ENCODE measurements at regions not wholly inside any gene's neighbourhood (a gene's known extent, or its start where the extent isn't known, plus 50 kb on each side); places are given as distances from the start of the nearest gene placed in this dataset.

GRCh38 chr19:20349206-20349605 lies 182.2 kb downstream of the ZNF486 start:
- no peak for DNase-seq
- no peak for TF ChIP-seq CTCF (IDR thresholded peaks at IDR 0.05)
- no peaks in the 10 kb centered on the region for H3K36me3 ChIP-seq
- no peaks in the 10 kb centered on the region for H3K9me3 ChIP-seq
- no peak for ATAC-seq
- no peak overlapping the region for H3K4me3 ChIP-seq
- H3K27me3 ChIP-seq (ENCODE audit: low read depth) = no peaks in the 10 kb centered on the region
- intact Hi-C loops (cut with DNase I) = no loop called here
- H3K4me1 ChIP-seq = no peaks in the 10 kb centered on the region
- H3K27ac ChIP-seq = no peak overlapping the region

GRCh38 chr19:20339444-20339843 lies 172.4 kb downstream of the ZNF486 start:
- no peaks in the 10 kb centered on the region for H3K36me3 ChIP-seq
- H3K27ac ChIP-seq = no peak overlapping the region
- no peaks in the 10 kb centered on the region for H3K27me3 ChIP-seq (ENCODE audit: low read depth)
- H3K9me3 ChIP-seq = no peaks in the 10 kb centered on the region
- intact Hi-C loops (cut with DNase I) = no loop called here
- H3K4me3 ChIP-seq = no peak overlapping the region
- H3K4me1 ChIP-seq = no peaks in the 10 kb centered on the region
- no peak for TF ChIP-seq CTCF (IDR thresholded peaks at IDR 0.05)
- ATAC-seq (no peak), DNase-seq (no peak)

DNA sequence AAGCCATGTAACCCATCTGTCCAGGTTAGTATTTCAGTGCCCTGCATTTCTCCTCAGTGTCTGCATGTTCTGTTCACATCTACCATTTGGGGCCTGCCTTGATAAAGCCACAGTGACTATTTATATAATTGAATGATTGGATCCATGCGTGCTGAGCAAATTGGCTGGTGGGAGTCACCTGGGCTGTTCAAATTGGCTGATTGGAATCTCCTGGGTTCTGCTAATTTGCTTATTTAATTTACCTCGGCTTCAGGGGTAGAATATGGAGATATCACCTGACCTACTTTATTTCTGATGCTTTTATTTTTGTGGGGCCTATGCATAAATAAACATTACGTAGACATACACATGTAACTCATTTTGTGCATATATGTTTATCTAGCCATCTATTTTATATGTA lies 167.7 kb downstream of the ZNF486 start:
- Histone ChIP-seq H3K27me3 (ENCODE audit: low read depth) (no peaks in the 10 kb centered on the region), H3K4me3 (no peak overlapping the region), H3K9me3 (no peaks in the 10 kb centered on the region), H3K4me1 (no peaks in the 10 kb centered on the region), H3K27ac (no peak overlapping the region), H3K36me3 (no peaks in the 10 kb centered on the region)
- no peak for ATAC-seq
- intact Hi-C loops (cut with DNase I) = no loop called here
- DNase-seq = no peak
- TF ChIP-seq CTCF (IDR thresholded peaks at IDR 0.05) = no peak

- intact Hi-C loops (cut with DNase I) = no loop called here
These were observed 166.5 kb downstream of the ZNF486 start for GRCh38 chr19:20333508-20333907.

GRCh38 chr19:20325151-20325550 lies 158.1 kb downstream of the ZNF486 start:
- intact Hi-C loops (cut with DNase I) = no loop called here
- H3K27ac ChIP-seq = no peak overlapping the region
- H3K27me3 ChIP-seq (ENCODE audit: low read depth) = no peaks in the 10 kb centered on the region
- H3K4me1 ChIP-seq = no peaks in the 10 kb centered on the region
- DNase-seq = no peak
- TF ChIP-seq CTCF (IDR thresholded peaks at IDR 0.05) = no peak
- ATAC-seq = no peak
- no peak overlapping the region for H3K4me3 ChIP-seq
- H3K36me3 ChIP-seq = no peaks in the 10 kb centered on the region
- H3K9me3 ChIP-seq = peaks cover 7% of the 10 kb centered on the region

More at GRCh38 chr19:20333508-20333907, 166.5 kb downstream of the ZNF486 start:
- no peaks in the 10 kb centered on the region for H3K27me3 ChIP-seq (ENCODE audit: low read depth)
- H3K4me3 ChIP-seq = no peak overlapping the region
- DNase-seq (no peak), ATAC-seq (no peak)
- H3K36me3 ChIP-seq = no peaks in the 10 kb centered on the region
- no peaks in the 10 kb centered on the region for H3K4me1 ChIP-seq
- no peak overlapping the region for H3K27ac ChIP-seq
- H3K9me3 ChIP-seq = no peaks in the 10 kb centered on the region
- no peak for TF ChIP-seq CTCF (IDR thresholded peaks at IDR 0.05)
